Astrocyte of the cerebellum (primary cell): ENCODE measurements at regions not wholly inside any gene's neighbourhood (a gene's known extent, or its start where the extent isn't known, plus 50 kb on each side); places are given as distances from the start of the nearest gene placed in this dataset.

ENCODE experiments used
- DNase-seq: peaks from one replicate; pipeline ENCODE4 v3.0.0-alpha.2; 2011; ENCODE audit warnings: low read depth
- H3K4me3 ChIP-seq: 2 replicates; pipeline ENCODE4 v1.5.1; 2011; ENCODE audit warnings: mild to moderate bottlenecking, low read depth, low read length, moderate library complexity
- CTCF ChIP-seq: IDR thresholded peaks from 2 replicates; pipeline ENCODE4 v1.5.1; 2012; ENCODE audit warnings: low read length, low read depth, moderate library complexity, mild to moderate bottlenecking; ENCODE audit errors: missing control alignments
- in situ Hi-C: cut with HindIII; loops from 2 replicates; pipeline ENCODE4 v1.10.0; 2017; ENCODE audit warnings: low sequenced_read_pairs

- no peak overlapping the region for H3K4me3 ChIP-seq
- in situ Hi-C loops = no loop called here
- DNase-seq = no peak
- no peak for TF ChIP-seq CTCF
These were observed 116.6 kb upstream of the TLE3 start for GRCh38 chr15:70214276-70214675.

GRCh38 chr15:70213794-70214193 lies 116.1 kb upstream of the TLE3 start:
- H3K4me3 ChIP-seq = no peak overlapping the region
- in situ Hi-C loops = no loop called here
- no peak for DNase-seq
- no peak for TF ChIP-seq CTCF

GRCh38 chr15:70212963-70213315 lies 115.2 kb upstream of the TLE3 start:
- no peak for DNase-seq
- in situ Hi-C loops = no loop called here
- no peak overlapping the region for H3K4me3 ChIP-seq
- no peak for TF ChIP-seq CTCF

- no peak overlapping the region for H3K4me3 ChIP-seq
- no peak for TF ChIP-seq CTCF
- no peak for DNase-seq
- in situ Hi-C loops = no loop called here
These were observed 114.7 kb upstream of the TLE3 start for GRCh38 chr15:70212286-70212962.

GRCh38 chr15:70210528-70210927 lies 112.8 kb upstream of the TLE3 start:
- H3K4me3 ChIP-seq = no peak overlapping the region
- peak; percentile 21 for TF ChIP-seq CTCF
- DNase-seq = no peak
- in situ Hi-C loops = no loop called here

- TF ChIP-seq CTCF = no peak
- in situ Hi-C loops = no loop called here
- H3K4me3 ChIP-seq = no peak overlapping the region
- DNase-seq = no peak
These were observed 112.4 kb upstream of the TLE3 start for GRCh38 chr15:70210076-70210475.

- in situ Hi-C loops = no loop called here
- DNase-seq = no peak
- TF ChIP-seq CTCF = no peak
- no peak overlapping the region for H3K4me3 ChIP-seq
These were observed 111.8 kb upstream of the TLE3 start for GRCh38 chr15:70209499-70209898.
